Inflammatory macrophage treated with lipopolysaccharide for 4 hours (primary cell): ENCODE measurements at regions not wholly inside any gene's neighbourhood (a gene's known extent, or its start where the extent isn't known, plus 50 kb on each side); places are given as distances from the start of the nearest gene placed in this dataset.
"Not testable (repeated sequence)": the region's sequence is repeated elsewhere in the genome, so short reads cannot be mapped to it uniquely, and the experiment has no call there.

Source experiments
- DNase-seq: peaks from one replicate; pipeline ENCODE4 v3.0.0-alpha.2; 2020

- DNase-seq, result peak; percentile 66
These were observed 130.9 kb upstream of the SAMSN1 start for GRCh38 chr21:14677013-14677412.

GRCh38 chr21:14675774-14676530, 129.8 kb upstream of the SAMSN1 start:
- DNase-seq, result peak; percentile 47

DNA sequence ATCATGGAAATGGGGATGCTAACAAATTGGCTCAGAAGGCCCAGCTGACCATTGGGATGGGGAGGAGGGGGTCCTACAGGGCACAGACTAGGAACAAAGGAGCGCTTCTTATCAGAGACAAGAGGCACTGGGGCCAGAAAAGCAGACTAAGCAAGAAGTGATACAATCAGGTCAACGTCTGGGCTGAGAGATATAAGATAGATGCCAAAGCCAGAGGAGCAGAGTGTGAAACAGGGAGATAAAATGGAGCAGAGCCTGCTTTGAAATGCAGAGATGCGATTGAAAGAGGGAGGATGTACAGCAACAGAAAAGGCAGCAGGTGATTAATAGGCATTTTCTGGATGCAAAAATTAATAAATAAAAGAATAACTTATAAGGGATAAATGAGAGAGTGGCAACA, 127.5 kb upstream of the SAMSN1 start:
- DNase-seq, result no peak

DNA sequence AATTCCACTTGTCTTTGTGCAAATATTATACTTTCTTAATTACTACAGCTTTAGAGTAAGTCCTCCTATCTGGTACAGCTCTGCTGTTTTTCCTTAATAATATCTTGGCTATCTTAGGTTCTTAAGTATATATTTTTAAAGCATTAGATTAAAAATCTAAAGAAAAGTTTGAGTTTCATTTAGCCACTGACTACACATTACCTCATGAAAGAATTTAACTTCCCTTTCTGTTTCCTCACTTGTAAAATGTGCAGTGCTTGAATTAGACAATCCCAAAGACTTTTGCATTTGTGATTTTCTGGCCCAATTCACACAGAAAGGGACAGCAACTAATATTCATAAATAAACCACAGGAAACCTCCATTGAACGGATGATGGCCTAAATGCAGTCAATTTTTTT, 126.4 kb upstream of the SAMSN1 start:
- peak; percentile 56 for DNase-seq

DNA sequence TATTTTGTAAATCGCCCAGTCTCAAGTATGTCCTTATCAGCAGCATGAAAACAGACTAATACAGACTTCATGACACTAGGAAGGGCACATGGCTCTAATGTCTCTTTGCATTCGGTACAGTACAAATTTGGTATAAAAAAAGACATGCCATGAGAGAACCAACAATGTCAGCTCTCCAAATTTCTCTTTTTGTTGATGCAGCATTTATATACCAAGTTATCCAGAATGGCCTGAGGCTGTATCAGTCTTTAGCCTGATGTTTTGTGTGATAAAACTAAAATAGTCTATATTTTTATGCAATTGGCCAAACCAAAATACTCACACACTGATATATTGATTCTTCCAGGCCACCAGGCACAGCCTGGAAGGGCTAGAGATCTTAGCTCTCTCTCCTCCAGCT, 124.3 kb upstream of the SAMSN1 start:
- DNase-seq, result no peak

- not testable (repeated sequence) for DNase-seq
These were observed 123.0 kb upstream of the SAMSN1 start for GRCh38 chr21:14669092-14669491.

DNA sequence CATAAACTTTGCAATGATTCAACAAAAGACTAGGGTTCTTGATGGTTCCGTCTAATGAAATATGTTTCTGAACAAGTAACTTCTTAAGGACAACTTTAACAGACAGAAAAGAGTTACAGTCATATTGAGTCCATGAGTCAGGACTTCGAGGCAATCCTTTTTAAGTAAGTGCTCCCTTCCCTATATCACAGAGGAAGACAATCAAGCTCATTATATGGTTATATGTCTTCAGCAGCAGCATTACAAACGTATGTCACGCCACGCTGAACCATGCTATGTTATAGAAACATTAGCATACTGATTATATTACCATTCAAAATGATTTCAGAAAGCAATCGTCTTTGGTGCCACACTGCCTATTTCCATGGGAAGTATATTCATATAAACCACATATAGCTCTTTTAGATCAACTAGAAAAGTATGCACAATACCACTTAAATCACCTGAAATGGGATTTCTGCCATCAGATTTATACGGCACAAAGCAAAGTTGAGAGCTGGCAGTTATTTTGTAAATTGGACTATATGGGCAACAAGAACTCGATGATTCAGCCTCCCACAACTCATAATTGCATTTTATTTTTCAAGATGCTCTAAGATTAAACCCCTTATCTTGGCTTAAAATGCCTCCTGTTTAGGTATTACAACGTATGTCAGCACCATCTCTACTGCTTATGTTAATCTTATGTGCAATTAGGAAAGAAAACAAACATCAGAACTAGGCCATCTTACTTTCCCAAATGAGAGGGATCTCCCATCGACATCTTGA, 111.3 kb upstream of the SAMSN1 start:
- no peak for DNase-seq

DNA sequence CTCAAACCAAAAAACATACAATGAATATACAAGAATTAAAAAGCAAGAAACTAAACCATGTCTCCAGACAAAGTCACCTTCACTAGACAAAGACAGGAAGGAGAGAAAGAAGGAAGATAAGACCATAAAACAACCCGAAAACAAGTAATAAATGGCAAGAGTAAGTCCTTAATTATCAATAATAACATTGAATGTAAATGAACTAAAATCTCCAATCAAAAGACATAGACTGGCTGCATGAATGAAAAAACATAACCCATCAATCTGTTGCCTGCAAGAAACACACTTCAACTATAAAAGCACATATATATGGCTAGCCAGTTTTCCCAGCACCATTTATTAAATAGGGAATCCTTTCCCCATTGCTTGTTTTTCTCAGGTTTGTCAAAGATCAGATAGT, 100.8 kb upstream of the SAMSN1 start:
- DNase-seq, result no peak

GRCh38 chr21:14645702-14646101, 99.6 kb upstream of the SAMSN1 start:
- DNase-seq, result no peak

GRCh38 chr21:14632359-14632758, 86.2 kb upstream of the SAMSN1 start:
- DNase-seq, result no peak

DNA sequence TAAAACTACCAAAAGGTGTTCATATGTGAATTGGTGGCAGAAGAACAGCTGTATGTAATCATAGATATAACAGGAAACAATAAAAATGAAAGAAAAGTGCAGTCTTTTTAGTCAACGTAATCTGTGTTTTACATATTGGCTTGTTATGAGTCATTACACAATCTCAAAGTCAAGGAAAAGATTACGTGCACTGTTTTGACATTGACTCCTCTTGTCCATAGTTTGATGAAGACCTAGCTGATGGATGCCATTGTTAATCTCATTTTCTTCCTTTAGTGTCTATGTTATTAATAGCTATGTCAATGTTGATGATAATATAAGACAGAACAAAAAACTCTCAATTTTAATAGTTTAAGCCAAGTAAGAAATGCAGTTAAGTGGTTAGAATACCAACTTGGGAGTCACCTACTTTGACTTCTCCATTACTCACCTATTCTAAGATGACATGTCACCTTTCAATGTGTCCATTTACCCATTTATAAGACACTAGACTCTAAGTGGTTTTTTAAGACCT, 84.5 kb upstream of the SAMSN1 start:
- DNase-seq, result peak; percentile 28

DNA sequence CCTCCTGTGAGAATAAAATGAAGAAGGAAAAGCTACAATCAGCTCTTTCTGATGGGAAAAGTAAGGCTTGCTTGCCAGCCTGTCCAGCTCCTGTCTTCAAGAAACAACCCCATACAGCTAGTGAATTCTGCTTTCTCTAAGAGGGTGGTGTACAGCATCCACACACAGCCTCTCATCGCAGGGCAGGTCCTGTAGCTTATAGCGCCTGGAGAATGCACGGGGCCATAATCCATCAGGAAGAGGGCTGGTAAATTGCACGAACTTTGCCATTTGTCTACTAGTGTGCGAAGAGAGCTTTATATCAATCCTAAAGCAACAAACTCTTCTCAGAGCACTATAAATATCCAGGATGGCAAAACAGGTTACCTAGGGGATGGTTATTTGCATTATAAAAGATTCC, 83.3 kb upstream of the SAMSN1 start:
- no peak for DNase-seq

DNA sequence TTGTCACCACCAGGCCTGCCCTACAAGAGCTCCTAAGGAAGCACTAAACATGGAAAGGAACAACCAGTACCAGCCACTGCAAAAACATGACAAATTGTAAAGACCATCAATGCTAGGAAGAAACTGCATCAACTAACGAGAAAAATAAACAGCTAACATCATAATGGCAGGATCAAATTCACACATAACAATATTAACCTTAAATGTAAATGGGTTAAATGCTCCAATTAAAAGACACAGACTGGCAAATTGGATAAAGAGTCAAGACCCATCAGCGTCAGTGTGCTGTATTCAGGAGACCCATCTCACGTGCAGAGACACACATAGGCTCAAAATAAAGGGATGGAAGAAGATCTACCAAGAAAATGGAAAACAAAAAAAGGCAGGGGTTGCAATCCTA, 77.0 kb upstream of the SAMSN1 start:
- DNase-seq, result not testable (repeated sequence)

DNA sequence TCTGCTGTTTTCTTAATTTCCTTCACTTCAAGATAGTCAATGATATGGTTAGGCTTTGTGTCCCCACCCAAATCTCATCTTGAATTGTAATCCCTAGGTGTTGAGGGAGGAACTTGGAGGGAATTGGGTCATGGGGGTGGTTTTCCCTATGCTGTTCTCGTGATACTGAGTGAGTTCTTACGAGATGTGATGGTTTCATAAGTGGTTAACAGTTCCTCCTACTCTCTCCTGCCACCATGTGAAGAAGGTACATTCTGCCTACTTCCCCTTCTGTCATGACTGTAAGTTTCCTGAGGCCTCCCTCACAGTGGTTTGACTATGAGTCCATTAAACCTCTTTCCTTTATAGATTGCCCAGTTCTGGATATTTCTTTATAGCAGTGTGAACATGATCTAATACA, 74.0 kb upstream of the SAMSN1 start:
- DNase-seq, result peak; percentile 55

- DNase-seq, result no peak
These were observed 71.8 kb upstream of the SAMSN1 start for GRCh38 chr21:14617871-14618270.

- no peak for DNase-seq
These were observed 70.9 kb upstream of the SAMSN1 start for GRCh38 chr21:14617040-14617393.

- DNase-seq, result peak; percentile 79
These were observed 70.4 kb upstream of the SAMSN1 start for GRCh38 chr21:14616380-14617039.

DNA sequence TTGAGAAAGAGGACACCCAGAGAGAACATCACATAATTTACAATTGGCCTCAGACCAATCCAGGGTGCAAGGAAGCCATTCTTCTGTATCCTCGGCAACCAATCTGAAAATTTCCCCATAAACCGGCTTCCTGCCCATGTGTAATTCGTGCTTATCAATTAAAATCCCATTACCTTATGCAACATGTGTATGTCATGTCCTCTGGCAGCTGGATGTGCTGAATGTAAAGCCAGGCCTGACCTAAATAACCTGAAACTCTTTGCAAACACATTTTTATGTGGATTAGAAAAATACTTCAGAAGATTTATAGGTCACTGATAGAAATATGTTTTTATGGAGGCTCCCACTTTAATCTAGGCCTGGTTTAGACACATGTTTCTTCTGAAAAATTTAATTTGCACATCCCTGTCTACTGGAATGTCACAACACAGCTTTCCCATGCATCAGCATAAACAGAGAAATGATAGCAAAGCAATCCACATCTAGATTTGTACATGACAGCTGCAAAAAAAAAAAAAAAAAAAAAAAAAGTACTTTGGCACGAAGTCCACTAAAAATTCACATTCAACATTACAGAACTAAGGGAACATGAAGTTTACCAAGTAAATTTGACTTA, 69.4 kb upstream of the SAMSN1 start:
- DNase-seq, result no peak

GRCh38 chr21:14614287-14614686, 68.2 kb upstream of the SAMSN1 start:
- no peak for DNase-seq

GRCh38 chr21:14613486-14614224, 67.5 kb upstream of the SAMSN1 start:
- no peak for DNase-seq

- not testable (repeated sequence) for DNase-seq
These were observed 64.0 kb upstream of the SAMSN1 start for GRCh38 chr21:14610119-14610518.

- DNase-seq, result no peak
These were observed 63.2 kb upstream of the SAMSN1 start for GRCh38 chr21:14609274-14609673.

DNA sequence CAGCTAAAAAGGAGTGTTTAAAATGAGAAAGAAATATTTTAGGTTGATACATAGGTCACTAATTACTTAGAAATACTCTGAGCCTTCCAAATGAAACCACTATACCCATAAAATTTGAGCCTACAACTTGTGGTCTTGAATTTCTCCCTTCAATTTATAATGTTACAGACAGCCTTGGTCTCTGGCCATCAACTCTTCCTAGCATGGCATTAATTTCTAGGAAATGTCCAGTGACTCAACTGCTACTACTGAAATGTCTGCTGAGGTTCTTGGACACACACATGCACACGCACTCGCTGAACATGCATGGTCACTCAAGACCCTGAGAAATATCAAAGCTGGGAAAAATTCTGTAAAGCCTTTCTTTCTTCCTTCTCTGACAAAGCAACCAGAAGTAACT, 61.1 kb upstream of the SAMSN1 start:
- no peak for DNase-seq
